Inflammatory macrophage treated with lipopolysaccharide for 1 hour (primary cell): ENCODE measurements at regions not wholly inside any gene's neighbourhood (a gene's known extent, or its start where the extent isn't known, plus 50 kb on each side); places are given as distances from the start of the nearest gene placed in this dataset.
A peak's percentile ranks its signal among the peaks of the same experiment; 100 is the strongest.

Experiments used
- DNase-seq, 2 donors: peaks; one replicate each; pipeline ENCODE4 v3.0.0-alpha.2; 2020 to 2022

GRCh38 chr1:209421186-209421585 lies 162.3 kb upstream of the CAMK1G start:
- DNase-seq: no peak

GRCh38 chr1:209421978-209422680 lies 161.4 kb upstream of the CAMK1G start:
- no peak for DNase-seq

DNA sequence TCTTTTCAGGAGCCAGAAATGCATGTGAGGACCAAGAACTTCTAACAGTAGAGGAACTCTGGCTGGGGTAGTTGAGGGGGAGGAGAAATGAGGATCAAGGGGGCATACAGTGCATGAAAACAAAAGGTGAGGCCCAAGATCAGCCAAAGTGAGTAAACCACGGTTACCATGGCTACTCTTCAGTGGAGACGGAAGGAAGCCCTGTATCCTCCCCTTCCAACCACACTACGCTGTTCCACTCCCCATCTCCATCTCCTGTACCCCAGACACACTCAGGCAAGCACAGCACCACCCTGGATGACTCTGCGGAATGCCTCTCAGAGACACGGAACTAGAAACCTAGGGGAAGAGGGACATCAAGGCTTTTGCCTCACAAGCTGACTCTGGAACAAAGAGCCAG lies 157.6 kb upstream of the CAMK1G start:
- DNase-seq: no peak

DNA sequence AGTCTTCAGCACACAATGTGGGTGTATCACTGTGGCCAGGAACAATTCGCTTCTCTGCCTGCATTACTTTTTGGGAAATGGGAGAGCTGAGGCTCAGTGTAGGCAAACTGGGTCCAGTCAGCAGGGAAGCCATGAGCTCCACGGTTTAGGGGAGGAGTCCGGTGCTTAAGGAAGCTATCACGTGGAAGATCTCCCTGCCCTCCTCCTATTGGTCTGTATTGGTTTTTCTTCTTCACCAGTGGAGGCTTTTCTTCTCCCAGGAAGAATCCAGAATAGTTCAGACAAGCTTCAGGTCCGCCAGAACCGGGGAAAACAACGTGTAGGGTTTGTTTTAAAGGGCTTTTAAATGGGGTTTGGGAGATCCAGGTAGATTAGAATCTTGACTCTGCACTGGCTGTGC lies 156.2 kb upstream of the CAMK1G start:
- no peak for DNase-seq

GRCh38 chr1:209427811-209428210 lies 155.7 kb upstream of the CAMK1G start:
- no peak for DNase-seq

DNA sequence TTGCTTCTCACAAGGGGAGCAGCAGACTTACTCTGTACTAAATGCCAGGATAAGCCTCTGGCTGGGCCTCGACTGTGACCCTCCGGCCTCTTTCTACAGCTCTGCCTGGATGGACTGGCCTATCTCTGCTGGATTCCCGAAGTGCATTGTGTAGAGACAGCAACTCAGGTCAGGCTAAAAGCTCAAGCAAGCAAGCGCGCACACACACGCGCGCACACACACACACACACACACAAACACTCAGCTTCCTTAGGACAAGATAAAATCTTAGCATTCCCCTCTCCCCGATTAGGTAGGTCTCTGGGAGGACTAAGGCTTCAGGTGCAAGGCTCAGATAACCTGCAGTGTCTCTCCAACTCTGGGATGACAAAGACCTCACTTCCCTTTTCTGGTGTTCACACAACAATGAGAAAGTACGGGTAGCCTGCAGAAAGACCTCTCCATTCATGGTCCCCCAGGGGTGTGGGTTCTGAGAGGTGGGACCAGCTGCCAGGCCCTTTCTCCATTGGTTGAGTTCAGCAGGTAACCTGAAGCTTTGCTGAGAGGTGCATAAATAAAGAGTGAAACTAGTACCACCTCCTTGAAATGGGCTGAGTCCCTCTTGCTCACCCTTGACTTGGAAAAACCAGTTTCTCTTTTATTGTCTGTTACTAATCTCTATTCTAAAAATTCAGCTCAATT lies 155.1 kb upstream of the CAMK1G start:
- no peak for DNase-seq

DNA sequence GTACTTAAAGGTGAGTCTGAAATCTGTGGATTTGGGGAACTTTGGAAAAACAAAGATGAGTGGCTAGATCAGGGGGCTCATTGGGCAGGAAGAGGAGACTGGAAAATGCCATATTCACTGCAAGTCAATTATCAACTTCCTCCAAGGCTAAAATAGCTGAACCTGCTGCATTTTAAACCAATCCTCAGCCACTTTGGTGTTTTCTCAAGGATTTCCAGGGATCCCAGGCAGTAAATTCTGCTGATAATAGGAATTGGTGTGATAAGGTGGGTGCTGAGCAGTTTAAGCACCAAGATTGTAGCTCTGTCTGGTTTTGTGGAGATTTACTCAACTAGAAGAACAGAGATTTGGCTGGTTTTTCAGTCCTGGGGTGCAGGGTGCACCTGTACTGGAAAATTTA lies 153.9 kb upstream of the CAMK1G start:
- DNase-seq: no peak

DNA sequence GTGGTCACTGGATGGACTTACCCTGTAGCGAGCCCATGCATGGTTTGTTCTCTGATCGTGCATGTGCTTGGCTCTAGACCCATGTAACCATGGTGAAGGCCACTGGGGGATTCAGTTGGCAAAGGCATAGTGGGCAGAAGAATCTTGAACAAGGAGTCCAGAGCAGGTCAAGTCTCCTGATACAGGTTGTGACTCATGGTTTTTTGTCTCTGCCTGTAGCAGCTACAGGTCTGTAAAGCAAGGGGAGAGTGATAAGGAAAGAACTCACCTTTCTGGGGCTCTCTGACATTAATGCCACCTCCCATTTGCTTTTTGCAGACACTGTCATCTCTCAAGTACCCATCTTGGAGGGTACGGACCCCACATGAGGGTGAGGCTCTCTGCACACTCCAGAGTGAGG lies 153.4 kb upstream of the CAMK1G start:
- DNase-seq: no peak

GRCh38 chr1:209430821-209431259 lies 152.7 kb upstream of the CAMK1G start:
- DNase-seq: no peak

DNA sequence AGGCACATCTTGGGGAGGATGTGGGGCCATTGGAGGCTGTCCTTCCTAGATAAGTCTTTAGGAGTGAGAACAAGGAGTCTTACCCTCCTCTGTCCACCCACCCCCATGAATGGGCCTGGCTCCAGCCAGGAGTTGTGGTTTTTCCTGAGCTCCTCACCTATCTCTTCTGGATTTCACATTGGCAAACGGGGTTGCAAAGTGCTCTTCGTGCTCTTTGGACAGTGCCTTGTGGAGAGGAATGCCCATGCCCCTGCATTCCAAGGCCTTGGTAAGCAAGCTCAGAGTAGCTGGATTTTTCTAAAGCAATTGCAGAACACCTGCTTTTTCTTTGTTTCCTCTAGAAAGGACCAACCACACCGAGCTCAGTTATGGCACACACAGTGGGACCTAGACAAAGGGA lies 152.1 kb upstream of the CAMK1G start:
- DNase-seq: no peak

- DNase-seq: no peak
These were observed 151.6 kb upstream of the CAMK1G start for GRCh38 chr1:209431813-209432442.

DNA sequence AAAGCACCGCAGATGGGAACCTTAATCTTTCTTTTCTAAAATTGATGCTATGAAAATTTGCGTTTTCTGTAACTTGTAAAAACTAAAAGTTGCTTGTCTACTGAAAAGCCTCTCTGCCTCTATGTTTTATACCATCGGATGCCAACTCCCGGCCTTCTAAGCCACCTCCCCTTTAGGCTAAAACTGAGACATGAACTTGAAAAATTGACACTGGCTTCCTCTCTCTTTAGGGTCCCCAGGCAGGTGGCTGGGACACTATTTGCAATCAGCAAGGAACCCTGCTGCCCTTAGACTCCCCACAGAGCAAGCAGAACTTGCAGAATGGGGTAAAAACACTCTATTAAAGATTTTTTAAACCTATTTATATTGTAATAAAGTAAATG lies 151.1 kb upstream of the CAMK1G start:
- DNase-seq: no peak

- DNase-seq: no peak
These were observed 149.9 kb upstream of the CAMK1G start for GRCh38 chr1:209433649-209434031.

DNA sequence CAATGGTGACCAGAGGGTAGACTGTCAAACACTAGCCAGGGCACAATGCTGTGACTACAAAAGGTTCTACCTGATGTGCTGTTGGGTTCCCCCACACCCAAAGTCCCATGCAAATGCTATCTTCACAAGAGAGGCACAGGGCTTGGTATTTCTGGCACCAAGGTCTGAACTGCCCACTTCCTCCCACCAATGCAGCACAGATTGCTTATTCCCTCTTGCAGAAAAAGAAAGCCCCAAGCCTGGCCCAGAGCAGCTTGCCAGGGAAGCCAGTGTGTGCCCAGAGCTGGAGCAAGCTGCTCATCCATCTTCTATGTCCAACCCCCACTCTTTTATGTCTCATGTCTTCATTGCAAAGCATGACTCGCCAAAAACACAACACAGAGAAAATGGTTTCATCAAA lies 149.4 kb upstream of the CAMK1G start:
- no peak for DNase-seq

GRCh38 chr1:209434631-209435217 lies 148.8 kb upstream of the CAMK1G start:
- DNase-seq: no peak

DNA sequence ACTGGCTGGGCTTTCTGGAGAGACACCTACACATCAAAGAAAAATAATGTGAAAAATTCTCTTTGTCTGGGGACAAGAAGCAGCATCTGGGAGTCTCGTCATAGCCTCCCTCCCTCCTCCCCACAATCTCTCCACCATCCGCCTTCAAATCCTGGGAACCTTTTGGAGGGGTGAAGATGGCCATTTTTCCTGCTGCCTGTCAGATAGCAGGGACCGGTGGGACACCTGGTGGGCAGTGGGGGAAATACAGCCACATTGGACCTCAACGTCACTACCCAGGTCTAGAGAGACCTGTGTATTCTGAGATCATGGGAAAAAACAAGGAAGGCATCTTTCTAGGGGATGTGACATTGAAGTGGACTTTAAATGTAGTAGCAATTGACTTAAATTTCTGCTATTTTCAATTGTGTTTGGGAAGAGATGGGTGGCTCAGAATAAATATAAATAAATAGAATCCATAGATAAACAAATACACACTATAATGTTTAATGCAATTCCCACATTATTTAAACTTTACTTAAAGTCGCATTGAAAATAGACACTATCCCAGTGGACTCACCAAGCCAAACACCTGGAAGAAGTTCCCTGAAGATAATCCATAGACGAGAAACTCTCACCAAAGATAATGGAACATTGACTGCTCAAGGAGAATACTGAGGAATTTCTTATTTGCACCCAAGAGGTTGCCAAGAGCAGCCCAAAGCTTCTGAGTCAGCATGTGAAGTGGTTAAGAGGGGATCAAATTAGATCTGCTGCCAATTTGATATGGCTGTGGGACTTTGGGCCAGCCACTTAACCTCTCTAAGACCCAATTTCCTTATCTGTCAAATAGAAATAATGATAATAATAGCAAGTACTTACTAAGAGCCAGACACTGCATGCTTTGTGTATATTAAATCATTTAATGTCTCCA lies 147.6 kb upstream of the CAMK1G start:
- peak; percentile 32 to 88 for DNase-seq

- no peak for DNase-seq
These were observed 143.7 kb upstream of the CAMK1G start for GRCh38 chr1:209439828-209440227.

DNA sequence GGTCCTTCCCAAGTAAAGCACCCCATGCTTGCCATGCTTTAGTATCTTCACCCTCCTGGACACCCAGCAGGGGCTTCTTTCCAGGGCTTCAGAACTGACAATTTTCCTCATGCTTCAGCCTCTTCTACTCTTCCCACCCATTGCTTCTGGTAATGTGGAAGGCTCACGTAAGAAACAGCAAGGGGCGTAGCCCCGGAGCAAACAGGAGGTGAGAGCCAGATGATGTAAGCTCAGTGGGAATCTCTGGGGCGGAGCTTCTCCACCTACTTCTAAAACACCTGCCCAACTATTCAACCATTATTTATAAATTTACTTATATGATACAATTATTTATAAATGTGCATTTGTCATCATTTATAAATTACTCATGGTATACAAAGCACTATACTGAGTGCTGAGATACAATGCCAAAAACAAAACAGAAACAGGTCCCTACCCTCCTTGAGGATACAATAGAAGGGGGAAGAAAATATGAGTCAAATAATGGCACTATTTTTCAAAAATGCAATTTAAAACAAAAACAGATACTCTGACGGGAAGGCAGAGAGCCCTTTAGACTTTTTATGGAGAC lies 140.1 kb upstream of the CAMK1G start:
- DNase-seq: no peak

- no peak for DNase-seq
These were observed 139.4 kb upstream of the CAMK1G start for GRCh38 chr1:209443975-209444651.

DNA sequence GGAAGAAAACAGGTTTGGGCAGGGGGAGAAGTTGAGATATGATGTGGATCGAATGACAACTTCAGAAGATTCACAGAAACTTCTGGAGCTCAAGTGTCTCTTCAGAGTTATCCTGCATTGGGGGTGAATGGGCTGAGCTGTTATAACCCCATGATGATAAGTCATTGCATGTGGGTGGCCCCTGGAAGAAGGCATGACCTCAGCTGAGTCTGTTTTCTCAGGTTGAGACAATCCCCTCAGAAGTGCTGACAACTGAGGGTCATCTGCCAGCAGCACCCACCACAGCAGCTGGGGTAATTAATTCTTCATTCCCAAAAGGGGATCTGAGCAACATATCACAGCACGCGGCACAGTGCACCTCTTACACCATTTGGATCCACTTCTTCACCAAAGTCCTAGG lies 138.6 kb upstream of the CAMK1G start:
- peak in 1 of 2 donors; percentile 50 for DNase-seq

- no peak for DNase-seq
These were observed 137.9 kb upstream of the CAMK1G start for GRCh38 chr1:209445576-209445975.

- no peak for DNase-seq
These were observed 137.2 kb upstream of the CAMK1G start for GRCh38 chr1:209446356-209446755.
